ENCODE measurements at regions not wholly inside any gene's neighbourhood (a gene's known extent, or its start where the extent isn't known, plus 50 kb on each side); places are given as distances from the start of the nearest gene placed in this dataset.

DNA sequence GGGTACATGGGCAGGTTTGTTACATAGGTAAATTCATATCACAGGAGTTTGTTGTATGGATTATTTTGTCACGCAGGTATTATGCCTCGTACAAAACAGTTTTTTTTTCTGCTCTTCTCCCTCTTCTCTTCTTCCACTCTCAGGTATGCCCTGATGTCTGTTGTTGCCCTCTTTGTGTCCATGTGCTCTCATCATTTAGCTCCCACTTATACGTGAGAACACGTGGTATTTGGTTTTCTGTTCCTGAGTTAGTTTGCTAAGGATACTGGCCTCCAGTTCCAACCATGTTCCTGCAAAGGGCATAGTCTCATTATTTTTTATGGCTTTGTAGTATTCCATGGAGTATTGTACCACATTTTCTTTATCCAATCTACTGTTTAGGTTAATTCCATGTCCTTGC is 65.7 kb downstream of the UNC5CL start:
- DNase-seq: no peak

DNA sequence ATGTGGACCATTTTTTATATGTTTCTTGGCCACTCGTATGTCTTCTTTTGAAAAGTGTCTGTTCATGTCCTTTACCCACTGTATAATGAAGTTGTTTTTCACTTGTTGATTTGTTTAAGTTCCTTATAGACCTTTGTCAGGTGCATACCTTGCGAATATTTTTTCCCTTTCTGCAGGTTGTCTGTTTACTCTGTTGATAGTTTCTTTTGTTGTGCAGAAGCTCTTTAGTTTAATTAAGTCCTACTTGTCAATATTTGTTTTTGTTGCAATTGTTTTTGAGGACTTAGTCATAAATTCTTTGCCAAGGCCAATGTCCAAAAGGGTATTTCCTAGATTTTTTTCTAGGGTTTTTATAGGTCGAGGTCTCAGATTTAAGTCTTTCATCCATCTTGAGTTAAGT is 66.2 kb downstream of the UNC5CL start:
- DNase-seq: no peak

DNA sequence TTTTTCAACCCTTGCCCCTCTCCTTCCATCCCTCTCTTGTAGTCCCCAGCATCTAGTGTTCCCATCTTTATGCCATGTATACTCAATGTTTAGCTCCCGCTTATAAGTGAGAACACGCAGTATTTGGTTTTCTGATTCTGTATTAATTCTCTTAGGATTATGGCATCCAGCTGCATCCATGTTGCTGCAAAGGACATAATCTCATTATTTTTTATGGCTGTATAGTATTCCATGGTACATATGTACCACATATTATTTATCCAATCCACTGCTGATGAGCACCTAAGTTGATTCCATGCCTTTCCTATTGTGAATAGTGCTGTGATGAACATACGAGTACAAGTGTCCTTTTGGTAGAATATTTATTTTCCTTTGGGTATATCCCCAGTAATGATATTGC is 66.8 kb downstream of the UNC5CL start:
- no peak for DNase-seq

DNA sequence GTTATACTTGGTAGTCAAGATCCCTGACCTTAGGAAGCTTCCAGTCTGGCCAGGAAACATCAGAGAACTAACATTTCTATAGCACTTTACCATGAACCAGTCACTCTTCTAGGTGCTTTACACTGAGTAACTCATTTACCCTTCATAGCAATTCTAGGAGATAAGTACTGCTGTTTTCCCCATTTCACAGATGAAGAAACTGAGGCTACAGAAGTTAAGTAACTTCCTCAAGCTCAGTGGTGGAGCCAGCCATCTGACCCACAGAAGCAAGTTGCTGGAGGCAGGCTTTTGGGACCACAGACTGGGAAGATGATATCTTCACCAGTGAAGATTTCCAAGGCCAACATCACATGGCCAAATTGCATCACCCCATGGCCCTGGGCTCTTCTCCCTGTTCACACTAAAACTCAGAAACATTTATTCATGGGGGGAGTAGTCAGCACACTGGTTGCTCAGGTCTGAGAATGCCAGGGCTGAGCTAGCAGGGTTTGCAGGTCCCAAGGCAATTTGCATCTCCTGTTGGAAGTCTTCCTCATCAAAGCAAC is 70.3 kb downstream of the UNC5CL start:
- DNase-seq: no peak

DNA sequence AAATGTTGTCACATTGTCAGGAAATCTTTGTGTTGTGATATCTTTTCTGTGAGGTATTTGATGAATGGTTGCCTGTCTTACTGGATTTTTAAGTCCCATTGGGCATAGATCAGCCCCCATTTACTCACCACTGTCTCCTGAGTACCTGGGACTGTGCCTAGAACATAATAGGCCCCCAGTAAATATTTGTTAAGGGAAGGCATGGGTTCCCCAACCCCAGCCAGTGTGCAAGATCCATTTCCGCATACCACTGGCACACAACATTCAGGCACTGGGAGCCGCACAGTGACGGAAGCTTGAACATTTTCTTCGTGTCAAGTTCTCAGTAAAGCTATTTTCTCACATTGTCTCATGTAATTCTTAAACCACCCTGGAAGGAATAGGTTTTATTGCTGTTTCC is 72.2 kb downstream of the UNC5CL start:
- no peak for DNase-seq

DNA sequence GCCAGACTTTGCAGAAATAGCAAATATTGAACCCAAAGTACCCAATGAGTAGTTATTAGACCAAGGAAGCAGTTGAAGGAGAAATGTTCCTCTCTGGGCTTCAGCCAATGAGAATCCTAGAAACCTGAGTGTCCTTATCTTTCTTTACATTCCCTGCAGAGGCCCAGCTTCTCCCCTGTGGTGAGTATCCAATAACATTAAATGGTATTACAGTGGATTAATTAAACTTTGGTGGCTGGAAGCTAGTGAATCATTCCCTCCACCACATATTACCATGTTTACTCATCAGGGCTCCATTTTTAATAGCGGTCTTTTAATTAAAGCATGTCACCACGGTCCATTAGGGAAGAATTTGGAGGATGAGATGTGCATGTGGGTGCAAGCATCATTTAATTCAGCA is 74.0 kb downstream of the UNC5CL start:
- no peak for DNase-seq

DNA sequence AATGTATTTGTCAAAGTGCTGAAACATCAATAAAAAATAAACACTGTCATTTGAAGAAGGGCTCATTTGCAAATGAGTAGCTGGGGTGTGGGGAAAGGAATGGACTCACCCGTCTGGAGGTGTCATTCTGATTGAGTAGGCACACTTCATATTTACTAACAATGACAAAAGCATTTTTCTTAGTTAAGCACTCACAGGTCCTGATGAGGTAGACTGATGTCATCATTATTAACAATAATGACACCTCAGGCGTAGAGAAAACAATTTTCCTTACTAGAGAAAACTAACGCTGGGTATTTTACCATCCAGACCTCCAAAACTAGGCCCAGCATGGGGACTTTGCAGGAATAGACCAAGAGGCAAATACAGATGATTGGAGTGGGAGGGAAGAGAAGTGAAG is 76.0 kb downstream of the UNC5CL start:
- DNase-seq: no peak

DNA sequence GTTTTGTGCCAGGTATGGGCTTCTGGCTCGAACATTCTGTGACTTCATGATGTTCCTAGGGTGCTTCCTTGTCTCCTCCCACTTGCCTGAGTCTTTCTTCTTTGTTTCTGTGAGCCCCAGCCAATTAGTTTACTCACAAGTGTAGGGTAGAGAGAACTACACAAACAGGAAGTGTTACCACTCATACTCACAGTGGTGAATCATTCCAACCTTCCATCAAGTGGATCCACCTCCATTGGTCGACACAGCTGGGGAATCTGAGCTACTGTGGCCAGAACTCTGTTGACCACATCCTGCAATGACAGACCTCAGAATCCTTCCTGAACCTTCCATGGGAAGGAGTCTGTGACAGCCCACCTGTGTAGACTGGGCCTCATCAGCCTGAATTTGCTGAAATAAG is 76.8 kb downstream of the UNC5CL start:
- no peak for DNase-seq

GRCh38 chr6:40961831-40962230 is 77.2 kb downstream of the UNC5CL start:
- DNase-seq: no peak

- no peak for DNase-seq
Observed at GRCh38 chr6:40960742-40961430, 78.1 kb downstream of the UNC5CL start.

DNA sequence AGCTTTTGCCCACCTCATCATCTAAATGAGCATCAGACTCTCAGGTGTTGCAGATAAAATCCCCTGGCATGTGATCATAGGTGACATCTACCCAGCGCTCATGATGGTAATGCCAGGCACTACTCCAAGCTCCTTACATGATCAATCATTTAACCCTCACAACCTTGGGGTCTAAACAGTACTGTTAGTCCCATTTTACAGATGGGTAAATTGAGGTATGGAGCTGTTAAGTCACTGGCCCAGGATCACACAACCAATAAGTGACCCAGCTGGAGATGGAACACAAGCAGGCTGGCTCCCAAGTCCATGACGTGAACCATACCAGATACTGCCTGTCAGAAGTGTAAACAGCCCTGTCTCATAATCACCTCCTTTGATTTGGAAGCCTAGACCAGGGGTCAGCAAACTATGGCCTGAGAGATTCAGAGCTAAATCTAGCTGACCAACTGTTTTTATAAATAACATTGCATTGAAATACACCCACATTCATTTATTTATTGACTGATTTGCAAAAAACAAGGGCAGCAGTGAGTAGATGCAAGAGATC is 79.2 kb downstream of the UNC5CL start:
- no peak for DNase-seq

GRCh38 chr6:40958738-40959137 is 80.3 kb downstream of the UNC5CL start:
- DNase-seq: no peak

- DNase-seq: no peak
Observed at GRCh38 chr6:40957616-40958492, 81.2 kb downstream of the UNC5CL start.

DNA sequence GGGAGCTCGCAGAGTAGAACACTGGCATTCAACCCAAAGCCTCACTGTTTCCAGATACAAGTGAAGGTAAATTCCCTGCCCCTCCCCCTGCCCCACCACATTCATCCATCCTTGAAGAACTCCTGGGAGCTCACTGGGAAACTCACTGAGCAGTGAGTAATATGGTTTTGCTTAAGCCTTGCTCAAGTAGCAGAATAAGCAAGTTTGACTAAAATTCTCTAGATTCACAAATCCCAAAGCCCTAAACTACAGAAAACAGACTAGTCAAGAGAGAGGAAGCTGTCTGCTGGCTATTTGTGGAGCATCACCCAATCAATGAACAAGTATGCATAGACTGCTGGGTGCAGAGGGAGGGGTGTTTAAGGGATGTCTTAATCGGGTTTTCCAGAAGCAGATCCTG is 82.1 kb downstream of the UNC5CL start:
- no peak for DNase-seq

- no peak for DNase-seq
Observed at GRCh38 chr6:40955178-40955545, 83.9 kb downstream of the UNC5CL start.

DNA sequence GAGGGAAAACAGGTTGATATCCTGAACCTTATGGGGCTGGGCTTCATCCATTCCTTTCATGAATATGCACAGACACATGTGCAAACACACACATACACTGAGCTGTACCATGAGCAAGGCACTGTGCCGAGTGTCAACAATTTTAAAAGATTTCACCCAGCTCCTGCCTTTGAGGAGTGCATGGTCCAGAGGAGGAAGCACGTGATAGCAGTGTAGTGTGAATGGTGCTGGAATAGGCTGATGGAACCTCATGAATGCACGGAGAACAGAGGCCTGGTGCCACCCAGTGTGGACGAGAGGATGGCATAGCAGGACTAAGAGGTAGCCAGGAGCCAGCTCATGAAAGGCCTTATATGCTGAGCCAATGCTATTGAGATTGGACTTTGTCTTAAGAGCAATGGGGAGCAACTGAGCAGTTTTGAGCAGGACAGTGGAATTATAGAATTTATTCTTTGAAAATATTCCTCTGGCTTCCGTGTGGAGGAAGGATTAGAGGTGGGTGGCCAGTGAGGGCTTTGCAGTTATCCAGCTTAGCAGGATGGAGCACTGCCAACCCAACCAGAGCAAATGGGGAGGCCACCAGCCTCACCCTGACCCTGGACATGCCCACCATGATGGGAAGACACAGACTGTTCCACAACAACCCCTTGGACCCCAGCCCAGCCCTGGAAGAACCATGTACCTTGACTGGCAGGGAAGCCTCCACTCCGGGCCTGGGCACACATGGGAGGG is 84.4 kb downstream of the UNC5CL start:
- DNase-seq: no peak

- DNase-seq: no peak
Observed at GRCh38 chr6:40953486-40953885, 85.5 kb downstream of the UNC5CL start.

DNA sequence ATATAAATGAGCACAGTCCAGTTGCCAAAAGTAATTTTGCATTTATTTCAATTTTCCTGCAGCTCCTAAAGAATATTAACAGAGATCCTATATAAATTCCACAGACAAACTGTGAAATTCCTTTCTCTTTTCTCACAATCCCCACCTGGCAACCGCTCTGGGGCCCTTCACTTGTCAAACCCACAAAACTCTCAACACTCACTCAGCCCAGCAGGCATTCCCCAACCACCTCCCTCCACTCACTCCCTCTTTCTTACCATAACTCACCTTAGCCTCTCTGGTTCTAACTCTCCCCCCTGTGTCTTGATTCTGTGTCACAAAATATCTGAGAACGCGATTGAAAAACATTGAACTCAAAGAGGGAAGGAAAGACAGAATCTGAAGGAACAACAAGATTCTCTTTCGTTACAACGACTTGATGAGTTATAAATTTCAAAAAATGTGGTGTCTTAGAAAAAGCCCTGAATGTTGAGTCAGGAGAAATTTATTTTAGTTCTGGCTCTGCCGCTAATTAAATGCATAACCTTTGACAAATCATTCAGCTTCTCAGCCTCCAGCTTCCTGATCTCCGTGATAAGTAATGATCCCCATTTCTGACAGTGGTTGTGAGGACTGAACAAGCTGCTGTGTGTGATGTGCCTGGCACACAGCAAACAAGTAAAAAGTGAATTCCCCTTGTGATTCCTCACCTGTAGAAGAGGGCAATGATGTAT is 87.9 kb downstream of the UNC5CL start:
- DNase-seq: no peak

GRCh38 chr6:40948570-40948969 is 90.5 kb downstream of the UNC5CL start:
- no peak for DNase-seq

GRCh38 chr6:40947876-40948526 is 91.0 kb downstream of the UNC5CL start:
- DNase-seq: no peak

GRCh38 chr6:40946738-40947301 is 92.2 kb downstream of the UNC5CL start:
- no peak for DNase-seq

GRCh38 chr6:40937491-40937890 is 101.5 kb downstream of the UNC5CL start:
- DNase-seq: no peak
